HepG2 (cell line): ENCODE measurements at regions not wholly inside any gene's neighbourhood (a gene's known extent, or its start where the extent isn't known, plus 50 kb on each side); places are given as distances from the start of the nearest gene placed in this dataset.

ENCODE experiments used
- ATAC-seq: fragments of 200-7000 bp; cut with Tn5 transposase; 3 replicates; pipeline ENCODE4 v1.9.1; 2020; ENCODE audit warnings: mild to moderate bottlenecking, moderate library complexity
- BruUV-seq: library from RNA; stranded (reverse); fragments of 400-500 nt; replicated peaks from 2 replicates; lab custom pipeline; 2021; lab: Mats Ljungman, UMichigan
- CTCF ChIA-PET: fragments of 300-600 bp; formaldehyde crosslinking; extraction: SDS; loops from one replicate; lab custom pipeline; 2021; ENCODE audit warnings: low total read pairs, inconsistent platforms, low intra/inter-chr PET ratio; lab: Yijun Ruan, JAX
- POLR2A ChIA-PET: fragments of 350-600 bp; sonication (Branson Sonifier 250); formaldehyde crosslinking; loops from one replicate; lab custom pipeline; 2020; ENCODE audit warnings: antibody characterized with exemption, inconsistent platforms; lab: Yijun Ruan, JAX
- DNase-seq: peaks from one replicate; pipeline ENCODE4 v3.0.0-alpha.2; 2015; ENCODE audit warnings: low spot score
- FAIRE-seq: peaks from 3 replicates; lab custom pipeline; 2011; peaks lifted over from hg19 to GRCh38; lab: Jason Lieb, UNC
- H2AFZ ChIP-seq: one replicate; pipeline ENCODE4 v1.6.1; 2011; ENCODE audit warnings: low read length, inconsistent platforms
- H3K27ac ChIP-seq: fragments of 300-600 bp; 3 replicates; pipeline ENCODE4 v1.8.0; 2011; ENCODE audit warnings: mixed run types, mild to moderate bottlenecking, mixed read lengths, low read length, inconsistent platforms; ENCODE audit not compliant: insufficient read depth; ENCODE audit errors: extremely low read length
- H3K27me3 ChIP-seq, 2 experiments: fragments of 200-600 bp in 1 of 2; 2 replicates in 1 of 2; 3 replicates in 1 of 2; pipeline versions ENCODE4 v1.6.0 to v1.8.0; 2011; ENCODE audit warnings: low read length in 2 of 2, mild to moderate bottlenecking in 2 of 2, moderate library complexity in 2 of 2, inconsistent platforms in 1 of 2; ENCODE audit not compliant: insufficient read depth in 2 of 2, control insufficient read depth in 1 of 2
- H3K36me3 ChIP-seq, 2 experiments: fragments of 200-600 bp in 1 of 2; replicated peaks in 1 of 2; 2 replicates in 1 of 2; 3 replicates in 1 of 2; pipeline versions ENCODE4 v1.5.1 to v1.8.0; 2011; ENCODE audit warnings: low read length in 2 of 2, inconsistent platforms in 1 of 2; ENCODE audit not compliant: insufficient read depth in 2 of 2, control insufficient read depth in 1 of 2
- H3K4me1 ChIP-seq: 2 replicates; pipeline ENCODE4 v1.5.1; 2012; ENCODE audit warnings: low read length, inconsistent platforms; ENCODE audit not compliant: insufficient read depth
- H3K4me2 ChIP-seq: 2 replicates; pipeline ENCODE4 v1.6.0; 2011; ENCODE audit warnings: low read depth, low read length, inconsistent platforms
- H3K4me3 ChIP-seq, 3 experiments: fragments of 200-600 bp in 1 of 3; sonication (generic), shearing (Covaris generic) in 1 of 3; replicated peaks in 1 of 3; 2 replicates each; pipeline ENCODE4 v1.5.1; 2011 to 2016; ENCODE audit warnings: low read length in 3 of 3, inconsistent platforms in 2 of 3, low read depth in 2 of 3, mild to moderate bottlenecking in 2 of 3, control low read depth in 1 of 3, mixed read lengths in 1 of 3; ENCODE audit not compliant: insufficient read depth in 1 of 3
- H3K79me2 ChIP-seq: one replicate; pipeline ENCODE4 v1.6.1; 2011; ENCODE audit warnings: low read length, inconsistent platforms; ENCODE audit not compliant: insufficient read depth
- H3K9ac ChIP-seq: 2 replicates; pipeline ENCODE4 v1.6.0; 2011; ENCODE audit warnings: mild to moderate bottlenecking, low read depth, low read length, inconsistent platforms; ENCODE audit not compliant: insufficient read depth
- H3K9me3 ChIP-seq: 2 replicates; pipeline ENCODE4 v1.5.1; 2012; ENCODE audit warnings: mild to moderate bottlenecking, low read length
- H4K20me1 ChIP-seq: 2 replicates; pipeline ENCODE4 v1.6.0; 2011; ENCODE audit warnings: inconsistent platforms, mild to moderate bottlenecking, low read length, moderate library complexity; ENCODE audit not compliant: insufficient read depth
- ELF3 ChIP-seq: IDR thresholded peaks from 2 replicates; pipeline ENCODE4 v1.6.1; 2016; ENCODE audit warnings: missing genetic modification reagents, missing compliant biosample characterization
- GATAD2A ChIP-seq: IDR thresholded peaks from 2 replicates; pipeline ENCODE4 v1.6.1; 2016
- NBN ChIP-seq: fragments of 450-650 bp; conservative IDR thresholded peaks from 2 replicates; pipeline ENCODE4 v1.6.1; 2017
- NFIC ChIP-seq: IDR thresholded peaks from 2 replicates; pipeline ENCODE4 v1.6.1; 2012; ENCODE audit warnings: mild to moderate bottlenecking, low read length, inconsistent platforms
- NR1H2 ChIP-seq: sonication (generic); formaldehyde crosslinking; IDR thresholded peaks from 2 replicates; pipeline ENCODE4 v1.8.1; 2022; ENCODE audit warnings: low read depth, missing genetic modification reagents, borderline replicate concordance
- RFX3 ChIP-seq: IDR thresholded peaks from 2 replicates; pipeline ENCODE4 v1.6.1; 2016; ENCODE audit warnings: missing biosample characterization, missing genetic modification reagents
- RFXAP ChIP-seq: sonication (generic); formaldehyde crosslinking; IDR thresholded peaks from 2 replicates; pipeline ENCODE4 v1.4.0; 2020; ENCODE audit warnings: missing genetic modification reagents, borderline replicate concordance
- RORA ChIP-seq: sonication (generic); formaldehyde crosslinking; IDR thresholded peaks from 2 replicates; pipeline ENCODE4 v1.5.0; 2020; ENCODE audit warnings: mild to moderate bottlenecking, missing genetic modification reagents, moderate library complexity
- ZBTB34 ChIP-seq: sonication (generic); formaldehyde crosslinking; IDR thresholded peaks from 2 replicates; pipeline ENCODE4 v1.8.0; 2022; ENCODE audit warnings: mild to moderate bottlenecking, missing genetic modification reagents
- ZBTB7A ChIP-seq: sonication (generic); formaldehyde crosslinking; IDR thresholded peaks from 2 replicates; pipeline ENCODE4 v1.8.0; 2022; ENCODE audit warnings: mild to moderate bottlenecking, missing genetic modification reagents
- ZNF101 ChIP-seq: sonication (generic); formaldehyde crosslinking; IDR thresholded peaks from 2 replicates; pipeline ENCODE4 v1.4.0; 2020; ENCODE audit warnings: mild to moderate bottlenecking, low read depth, missing genetic modification reagents, borderline replicate concordance
- ZNF180 ChIP-seq: sonication (generic); formaldehyde crosslinking; IDR thresholded peaks from 2 replicates; pipeline ENCODE4 v1.4.0; 2020; ENCODE audit warnings: low read depth, missing genetic modification reagents, borderline replicate concordance
- ZNF280D ChIP-seq: sonication (generic); formaldehyde crosslinking; IDR thresholded peaks from 2 replicates; pipeline ENCODE4 v1.5.1; 2020; ENCODE audit warnings: mild to moderate bottlenecking, missing genetic modification reagents
- ZNF547 ChIP-seq: sonication (generic); formaldehyde crosslinking; IDR thresholded peaks from 2 replicates; pipeline ENCODE4 v1.5.1; 2020; ENCODE audit warnings: mild to moderate bottlenecking, missing genetic modification reagents
- ZNF772 ChIP-seq: sonication (generic); formaldehyde crosslinking; IDR thresholded peaks from 2 replicates; pipeline ENCODE4 v1.5.0; 2020; ENCODE audit warnings: mild to moderate bottlenecking, missing genetic modification reagents
- WGBS: methylation state at CpG from one replicate; pipeline ENCODE4 v1.1.6; 2017; ENCODE audit warnings: low lambda C conversion rate; 5-methylcytosine and 5-hydroxymethylcytosine counted together
- in situ Hi-C: cut with HindIII; loops from 2 replicates; pipeline ENCODE4 v1.10.0; 2017; ENCODE audit warnings: low pct_unique_long_range_greater_than_20kb; ENCODE audit not compliant: extremely low pct_ligation_motif_present
- intact Hi-C: fragments of 100-400 bp; cut with micrococcal nuclease; formaldehyde crosslinking; loops from one replicate; pipeline ENCODE4 v1.10.0; 2022; ENCODE audit not compliant: unreplicated experiment

DNA sequence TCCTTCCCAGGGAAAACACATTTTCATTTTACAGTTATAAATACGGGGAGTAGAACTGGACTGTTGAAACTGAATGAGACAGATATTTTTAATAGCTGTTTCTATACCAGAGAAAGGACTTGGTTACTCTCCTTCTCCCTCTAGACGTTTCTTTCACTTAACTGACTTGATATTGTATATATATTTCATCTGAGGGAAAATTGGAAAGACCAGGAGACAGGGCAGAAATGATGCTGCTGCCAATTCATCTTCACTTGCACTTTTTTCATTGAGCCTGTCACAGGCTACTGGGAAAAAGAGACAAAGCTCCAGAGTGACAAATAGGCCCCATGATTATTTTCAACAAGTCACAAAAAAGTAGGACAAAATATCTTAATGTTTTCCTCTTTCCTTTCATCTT is 636.0 kb upstream of the TPK1 start:
- WGBS: 1% methylated on average over 2 of the region's 2 CpGs
- no peak for ATAC-seq
- H3K9ac ChIP-seq: no peak overlapping the region
- no peaks in the 10 kb centered on the region for H3K79me2 ChIP-seq
- H3K27me3 ChIP-seq: no peaks in the 10 kb centered on the region
- no peak for DNase-seq
- intact Hi-C loops: no loop called here
- H3K4me3 ChIP-seq: no peak overlapping the region
- in situ Hi-C loops: no loop called here
- H3K4me2 ChIP-seq: no peak overlapping the region
- ChIA-PET POLR2A (no interaction called here), CTCF (no interaction called here)
- peaks cover 90% of the 10 kb centered on the region for H3K9me3 ChIP-seq
- H2AFZ ChIP-seq: no peak overlapping the region
- FAIRE-seq: no peak
- H3K4me1 ChIP-seq: no peaks in the 10 kb centered on the region
- BruUV-seq: no TSS peak
- TF ChIP-seq ZBTB34 (CRISPR knock-in tag) (no peak), ZNF280D (CRISPR knock-in tag) (no peak), RORA (CRISPR knock-in tag) (no peak), ZNF772 (no peak), ELF3 (CRISPR knock-in tag) (no peak), ZBTB7A (CRISPR knock-in tag) (no peak), NFIC (no peak), ZNF180 (CRISPR knock-in tag) (no peak), RFXAP (no peak), ZNF101 (CRISPR knock-in tag) (no peak), ZNF547 (CRISPR knock-in tag) (no peak), RFX3 (CRISPR knock-in tag) (no peak), NR1H2 (CRISPR knock-in tag) (no peak), NBN (no peak), GATAD2A (CRISPR knock-in tag) (no peak)
- no peaks in the 10 kb centered on the region for H3K36me3 ChIP-seq
- no peak overlapping the region for H3K27ac ChIP-seq
- H4K20me1 ChIP-seq: no peaks in the 10 kb centered on the region
